Left ventricle myocardium inferior (tissue), 1 donor: ENCODE measurements at regions not wholly inside any gene's neighbourhood (a gene's known extent, or its start where the extent isn't known, plus 50 kb on each side); places are given as distances from the start of the nearest gene placed in this dataset.

Source experiments
- DNase-seq: peaks from one replicate; pipeline ENCODE4 v3.0.0-alpha.2; 2020
- H3K27ac ChIP-seq: fragments of 200-600 bp; replicated peaks from 2 replicates; pipeline ENCODE4 v1.8.0; 2021
- H3K27me3 ChIP-seq: fragments of 200-600 bp; 2 replicates; pipeline ENCODE4 v1.8.0; 2021; ENCODE audit warnings: low read depth
- H3K36me3 ChIP-seq: fragments of 200-600 bp; 2 replicates; pipeline ENCODE4 v1.8.0; 2021
- H3K4me1 ChIP-seq: fragments of 200-600 bp; 2 replicates; pipeline ENCODE4 v1.8.0; 2021
- H3K4me3 ChIP-seq: fragments of 200-600 bp; 2 replicates; pipeline ENCODE4 v1.8.0; 2021; ENCODE audit warnings: mild to moderate bottlenecking, moderate library complexity
- H3K9me3 ChIP-seq: fragments of 200-600 bp; replicated peaks from 2 replicates; pipeline ENCODE4 v1.8.0; 2021
- CTCF ChIP-seq: fragments of 200-600 bp; IDR thresholded peaks from 2 replicates; pipeline ENCODE4 v1.8.0; 2021; ENCODE audit warnings: antibody characterized with exemption, mild to moderate bottlenecking, borderline replicate concordance
- intact Hi-C: fragments of 100-400 bp; cut with micrococcal nuclease; formaldehyde crosslinking; loops from one replicate; pipeline ENCODE4 v1.11.0; 2022
- donor health status: DM: no; HTN: yes; CAD: no; lungs with severe emphysema.

DNA sequence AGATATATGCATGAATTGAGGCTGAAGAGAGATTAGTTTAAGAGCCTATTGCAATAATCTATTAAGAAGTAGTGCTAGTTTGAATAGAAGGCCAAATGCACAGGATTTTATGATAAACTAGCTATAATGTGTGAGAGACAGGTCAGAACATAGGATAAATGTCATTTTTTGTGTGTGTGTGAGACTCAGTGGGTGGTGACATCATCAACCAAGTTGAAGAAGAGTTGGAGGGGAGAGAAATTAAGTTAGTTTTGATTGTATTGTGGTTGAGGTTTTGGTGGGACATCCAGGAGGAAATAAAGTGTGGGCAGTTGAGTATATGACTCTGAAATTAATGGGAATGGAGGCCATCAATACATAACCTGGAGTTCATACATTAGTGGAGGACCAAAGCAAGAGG, 320.1 kb upstream of the CWC22 start:
- intact Hi-C loops, result no loop called here
- no peaks in the 10 kb centered on the region for H3K36me3 ChIP-seq
- no peaks in the 10 kb centered on the region for H3K4me1 ChIP-seq
- no peak for TF ChIP-seq CTCF
- DNase-seq, result no peak
- no peaks in the 10 kb centered on the region for H3K9me3 ChIP-seq
- H3K27me3 ChIP-seq, result no peaks in the 10 kb centered on the region
- no peak overlapping the region for H3K27ac ChIP-seq
- no peak overlapping the region for H3K4me3 ChIP-seq

DNA sequence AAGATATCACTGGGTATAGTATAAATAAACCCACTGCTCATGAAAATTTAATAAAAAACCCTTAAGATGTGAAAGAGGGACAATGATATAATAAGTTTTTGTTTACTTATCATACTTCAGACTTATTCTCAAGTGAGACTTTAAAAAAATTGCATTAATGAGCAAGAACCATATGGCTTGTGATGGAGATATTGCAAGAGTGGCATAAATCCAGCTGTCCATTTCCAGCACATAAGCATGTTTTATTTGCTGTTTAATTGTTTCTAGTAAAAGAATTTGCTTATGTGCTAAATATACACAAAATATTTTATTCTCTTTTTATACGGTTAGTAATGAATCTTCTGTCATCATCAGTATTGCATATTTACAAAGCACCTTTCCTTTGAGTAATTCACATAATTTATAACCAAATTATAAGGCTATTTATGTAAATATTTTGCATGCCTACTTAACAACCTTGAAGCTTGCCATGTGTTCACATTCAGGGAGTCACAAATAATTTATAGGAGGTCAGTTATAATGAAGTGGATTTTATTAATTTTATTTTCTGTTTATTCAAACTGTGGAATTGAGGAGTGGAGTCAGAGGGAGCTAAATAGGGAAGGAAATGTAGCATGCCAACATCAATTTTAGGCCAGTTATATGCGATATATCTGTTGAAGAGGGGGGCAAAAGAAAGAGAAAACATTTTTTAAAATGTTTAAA, 318.5 kb upstream of the CWC22 start:
- no peaks in the 10 kb centered on the region for H3K9me3 ChIP-seq
- intact Hi-C loops, result no loop called here
- H3K27me3 ChIP-seq, result no peaks in the 10 kb centered on the region
- no peaks in the 10 kb centered on the region for H3K36me3 ChIP-seq
- H3K4me3 ChIP-seq, result no peak overlapping the region
- H3K4me1 ChIP-seq, result no peaks in the 10 kb centered on the region
- DNase-seq, result no peak
- TF ChIP-seq CTCF, result no peak
- H3K27ac ChIP-seq, result no peak overlapping the region

- Histone ChIP-seq H3K4me1 (no peaks in the 10 kb centered on the region), H3K27ac (no peak overlapping the region), H3K4me3 (no peak overlapping the region), H3K9me3 (no peaks in the 10 kb centered on the region), H3K36me3 (no peaks in the 10 kb centered on the region), H3K27me3 (no peaks in the 10 kb centered on the region)
- intact Hi-C loops, result no loop called here
- no peak for TF ChIP-seq CTCF
- no peak for DNase-seq
These were observed 317.1 kb upstream of the CWC22 start for GRCh38 chr2:180324182-180324581.

DNA sequence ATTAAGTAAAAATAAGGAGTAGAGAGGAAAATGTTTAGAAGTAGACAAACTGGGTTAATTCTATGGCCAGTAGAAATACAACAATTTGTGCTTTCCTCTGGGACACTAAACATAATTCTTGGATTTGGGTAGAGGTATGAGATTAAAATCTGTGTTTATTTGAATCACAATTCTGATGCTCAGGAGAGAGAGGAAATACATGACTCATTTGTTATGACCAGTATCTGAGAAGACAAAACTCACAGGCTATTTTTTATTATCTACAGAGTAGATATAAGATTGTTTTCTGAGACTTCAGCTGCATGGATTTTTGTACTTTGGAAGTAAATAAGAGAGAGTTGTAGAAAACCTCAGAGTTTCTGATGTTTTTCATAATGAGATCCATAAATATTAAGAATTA, 315.7 kb upstream of the CWC22 start:
- H3K27ac ChIP-seq, result no peak overlapping the region
- TF ChIP-seq CTCF, result no peak
- no peaks in the 10 kb centered on the region for H3K4me1 ChIP-seq
- H3K27me3 ChIP-seq, result no peaks in the 10 kb centered on the region
- no peak overlapping the region for H3K4me3 ChIP-seq
- intact Hi-C loops, result no loop called here
- DNase-seq, result no peak
- no peaks in the 10 kb centered on the region for H3K9me3 ChIP-seq
- no peaks in the 10 kb centered on the region for H3K36me3 ChIP-seq

DNA sequence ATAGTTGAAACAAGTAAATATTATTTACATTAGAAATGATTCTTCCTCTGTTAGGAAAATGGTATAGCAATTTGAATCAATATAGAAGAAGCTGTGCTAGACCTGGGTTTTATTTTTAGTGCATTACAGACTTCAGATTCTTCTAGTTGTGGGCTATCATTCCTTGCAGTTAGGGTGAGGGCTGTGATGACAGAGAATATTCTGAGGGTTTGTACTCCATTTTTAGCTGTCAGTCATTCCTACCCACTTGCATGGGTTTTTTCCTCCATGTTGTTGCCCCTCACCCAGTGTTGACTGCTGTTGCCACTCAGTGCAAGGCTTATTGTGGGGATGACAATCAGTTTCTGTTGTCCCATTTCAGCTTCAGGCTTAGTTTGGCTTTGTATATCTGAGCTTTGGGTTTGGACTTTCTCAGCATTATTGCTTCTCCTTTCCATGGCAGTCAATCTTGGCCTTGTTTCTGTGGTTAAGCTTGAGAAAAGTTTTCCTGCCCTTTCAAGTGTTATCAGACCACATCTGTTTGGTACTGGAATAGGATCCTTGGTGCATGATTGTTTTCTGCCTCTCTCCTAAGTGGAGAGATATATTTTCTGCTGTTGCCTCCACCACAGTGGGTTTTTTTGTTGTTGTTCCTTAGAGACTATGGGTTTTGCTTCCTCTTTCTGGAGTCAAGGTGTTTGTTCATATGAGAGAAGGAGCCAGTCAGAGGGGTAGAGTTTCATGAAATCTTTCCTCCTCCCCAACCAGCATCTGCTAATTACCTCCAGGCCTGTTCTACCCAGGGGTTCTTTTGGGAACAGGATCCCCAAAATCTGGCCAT, 312.7 kb upstream of the CWC22 start:
- Histone ChIP-seq H3K36me3 (no peaks in the 10 kb centered on the region), H3K27ac (no peak overlapping the region), H3K27me3 (no peaks in the 10 kb centered on the region), H3K4me1 (no peaks in the 10 kb centered on the region), H3K4me3 (no peak overlapping the region), H3K9me3 (peaks cover 9% of the 10 kb centered on the region)
- no peak for TF ChIP-seq CTCF
- no peak for DNase-seq
- intact Hi-C loops, result no loop called here
